HEK293T (cell line): ENCODE measurements at regions not wholly inside any gene's neighbourhood (a gene's known extent, or its start where the extent isn't known, plus 50 kb on each side); places are given as distances from the start of the nearest gene placed in this dataset.

Experiments
- ARNT ChIP-seq: fragments of 450-650 bp; IDR thresholded peaks from 2 replicates; pipeline ENCODE4 v1.6.1; 2017; ENCODE audit warnings: mild to moderate bottlenecking
- BHLHE40 ChIP-seq: fragments of 450-650 bp; IDR thresholded peaks from 2 replicates; pipeline ENCODE4 v1.6.1; 2016; ENCODE audit warnings: mild to moderate bottlenecking, moderate library complexity, borderline replicate concordance
- ELF4 ChIP-seq: fragments of 450-650 bp; IDR thresholded peaks from 2 replicates; pipeline ENCODE4 v1.6.1; 2017; ENCODE audit warnings: antibody characterized with exemption
- FOXA1 ChIP-seq: fragments of 450-650 bp; IDR thresholded peaks from 2 replicates; pipeline ENCODE4 v1.6.1; 2016; ENCODE audit warnings: mild to moderate bottlenecking
- FOXM1 ChIP-seq: fragments of 450-650 bp; IDR thresholded peaks from 2 replicates; pipeline ENCODE4 v1.6.1; 2017; ENCODE audit warnings: mild to moderate bottlenecking, borderline replicate concordance
- L3MBTL2 ChIP-seq: fragments of 450-650 bp; conservative IDR thresholded peaks from 2 replicates; pipeline ENCODE4 v1.6.1; 2016; ENCODE audit warnings: mild to moderate bottlenecking
- LEF1 ChIP-seq: fragments of 450-650 bp; IDR thresholded peaks from 2 replicates; pipeline ENCODE4 v1.6.1; 2017; ENCODE audit warnings: mild to moderate bottlenecking, borderline replicate concordance
- PKNOX1 ChIP-seq: fragments of 450-650 bp; IDR thresholded peaks from 2 replicates; pipeline ENCODE4 v1.6.1; 2016
- SP1 ChIP-seq: fragments of 450-650 bp; IDR thresholded peaks from 2 replicates; pipeline ENCODE4 v1.6.1; 2017
- SUZ12 ChIP-seq: fragments of 450-650 bp; IDR thresholded peaks from 2 replicates; pipeline ENCODE4 v1.6.1; 2016; ENCODE audit warnings: mild to moderate bottlenecking

- TF ChIP-seq ARNT (no peak), ELF4 (no peak), PKNOX1 (no peak), FOXA1 (no peak), L3MBTL2 (no peak), SUZ12 (no peak), SP1 (no peak), FOXM1 (no peak), LEF1 (no peak), BHLHE40 (no peak)
Observed at GRCh38 chr13:109899316-109899715, 112.9 kb upstream of the IRS2 start.
